HFF-Myc (cell line): ENCODE measurements at regions not wholly inside any gene's neighbourhood (a gene's known extent, or its start where the extent isn't known, plus 50 kb on each side); places are given as distances from the start of the nearest gene placed in this dataset.

ENCODE experiments used
- DNase-seq: peaks from one replicate; pipeline ENCODE4 v3.0.0-alpha.2; 2011; ENCODE audit warnings: low read depth; ENCODE audit errors: extremely low read depth
- H3K4me3 ChIP-seq: replicated peaks from 2 replicates; pipeline ENCODE4 v1.5.1; 2011; ENCODE audit warnings: low read depth, mild to moderate bottlenecking, control low read depth, low read length
- CTCF ChIP-seq: IDR thresholded peaks from 2 replicates; pipeline ENCODE4 v1.5.1; 2012; ENCODE audit warnings: mild to moderate bottlenecking, low read depth, low read length, control low read depth; ENCODE audit errors: missing control alignments

- TF ChIP-seq CTCF = no peak
- DNase-seq = no peak
- no peak overlapping the region for H3K4me3 ChIP-seq
Measured at GRCh38 chr3:22988566-22988965, 214.6 kb upstream of the UBE2E2 start.

- no peak for TF ChIP-seq CTCF
- no peak for DNase-seq
- no peak overlapping the region for H3K4me3 ChIP-seq
Measured at GRCh38 chr3:22989716-22990115, 213.4 kb upstream of the UBE2E2 start.

- no peak for TF ChIP-seq CTCF
- no peak overlapping the region for H3K4me3 ChIP-seq
- DNase-seq = no peak
Measured at GRCh38 chr3:22990291-22991200, 212.6 kb upstream of the UBE2E2 start.

- TF ChIP-seq CTCF = no peak
- H3K4me3 ChIP-seq = no peak overlapping the region
- no peak for DNase-seq
Measured at GRCh38 chr3:22994781-22995180, 208.3 kb upstream of the UBE2E2 start.

GRCh38 chr3:22996920-22997571 is 206.1 kb upstream of the UBE2E2 start:
- no peak for DNase-seq
- H3K4me3 ChIP-seq = no peak overlapping the region
- TF ChIP-seq CTCF = no peak

GRCh38 chr3:23000371-23000770 is 202.8 kb upstream of the UBE2E2 start:
- no peak overlapping the region for H3K4me3 ChIP-seq
- no peak for DNase-seq
- TF ChIP-seq CTCF = no peak
